ENCODE measurements at regions not wholly inside any gene's neighbourhood (a gene's known extent, or its start where the extent isn't known, plus 50 kb on each side); places are given as distances from the start of the nearest gene placed in this dataset.

- CTCF ChIA-PET (ENCODE audit: low intra/inter-chr PET ratio, low total read pairs): no interaction called here
- Histone ChIP-seq H3K4me1 (ENCODE audit: insufficient read depth, low read length) (peaks cover 46% of the 10 kb centered on the region), H3K27ac (ENCODE audit: extremely low read length, insufficient read depth, low read length) (no peak overlapping the region), H4K20me1 (ENCODE audit: insufficient read depth, low read length) (no peaks in the 10 kb centered on the region; the same call in 1 of the 2 replicates), H3K4me2 (ENCODE audit: low read depth, low read length) (no peak overlapping the region), H3K79me2 (ENCODE audit: insufficient read depth, low read length) (no peaks in the 10 kb centered on the region), H3K4me3 (replicated peaks in 1 of 3; ENCODE audit: insufficient read depth in 1 of 3, low read depth in 2 of 3, low read length in 3 of 3) (no peak overlapping the region), H3K9me3 (ENCODE audit: low read length) (no peaks in the 10 kb centered on the region), H3K27me3 (ENCODE audit: control insufficient read depth in 1 of 2, insufficient read depth in 2 of 2, low read length in 2 of 2) (no peaks in the 10 kb centered on the region; a peak in 1 of 5 replicates), H2AFZ (ENCODE audit: low read length) (no peak overlapping the region), H3K36me3 (replicated peaks in 1 of 2; ENCODE audit: control insufficient read depth in 1 of 2, insufficient read depth in 2 of 2, low read length in 2 of 2) (no peaks in the 10 kb centered on the region), H3K9ac (ENCODE audit: insufficient read depth, low read depth, low read length) (no peak overlapping the region)
- WGBS (ENCODE audit: low lambda C conversion rate): 79% methylated on average over 5 of the region's 6 CpGs
- FAIRE-seq (no peak), ATAC-seq (no peak), DNase-seq (ENCODE audit: low spot score) (no peak)
- intact Hi-C loops (cut with micrococcal nuclease; ENCODE audit: unreplicated experiment) (no loop called here), in situ Hi-C loops (cut with HindIII; ENCODE audit: extremely low pct_ligation_motif_present, low pct_unique_long_range_greater_than_20kb) (no loop called here)
- no TSS peak for BruUV-seq (replicated peaks)
- TF ChIP-seq ZBTB34 (CRISPR knock-in tag; IDR thresholded peaks at IDR 0.05): no peak
- 0 out of 2 replicates have a peak, but pooled peaks have one; percentile 1 for TF ChIP-seq HNRNPL (IDR thresholded peaks at IDR 0.05; ENCODE audit: low read depth, low read length)
- POLR2A ChIA-PET: no interaction called here
Observed at GRCh38 chr16:85301231-85301630, 189.0 kb upstream of the CIBAR2 start.

- Histone ChIP-seq H3K9ac (ENCODE audit: insufficient read depth, low read depth, low read length) (no peak overlapping the region), H4K20me1 (ENCODE audit: insufficient read depth, low read length) (no peaks in the 10 kb centered on the region), H2AFZ (ENCODE audit: low read length) (no peak overlapping the region), H3K79me2 (ENCODE audit: insufficient read depth, low read length) (no peaks in the 10 kb centered on the region), H3K4me2 (ENCODE audit: low read depth, low read length) (no peak overlapping the region), H3K36me3 (replicated peaks in 1 of 2; ENCODE audit: control insufficient read depth in 1 of 2, insufficient read depth in 2 of 2, low read length in 2 of 2) (no peaks in the 10 kb centered on the region), H3K27ac (ENCODE audit: extremely low read length, insufficient read depth, low read length) (no peak overlapping the region), H3K27me3 (ENCODE audit: control insufficient read depth in 1 of 2, insufficient read depth in 2 of 2, low read length in 2 of 2) (no peaks in the 10 kb centered on the region; a peak in 1 of 5 replicates), H3K4me1 (ENCODE audit: insufficient read depth, low read length) (peaks cover 48% of the 10 kb centered on the region), H3K9me3 (ENCODE audit: low read length) (no peaks in the 10 kb centered on the region), H3K4me3 (replicated peaks in 1 of 3; ENCODE audit: insufficient read depth in 1 of 3, low read depth in 2 of 3, low read length in 3 of 3) (no peak overlapping the region)
- WGBS (ENCODE audit: low lambda C conversion rate): 65% methylated on average over 24 of the region's 24 CpGs
- intact Hi-C loops (cut with micrococcal nuclease; ENCODE audit: unreplicated experiment) (no loop called here), in situ Hi-C loops (cut with HindIII; ENCODE audit: extremely low pct_ligation_motif_present, low pct_unique_long_range_greater_than_20kb) (no loop called here)
- ChIA-PET POLR2A (interaction anchor here (1.1 kb wide), 1 partner anchor 10 kb away, joined by 3 read pairs; no protein-coding TSS in a partner anchor), CTCF (ENCODE audit: low intra/inter-chr PET ratio, low total read pairs) (interaction anchor here (1.8 to 1.9 kb wide), 2 partner anchors 14 to 27 kb away, joined by 6 to 12 read pairs; no protein-coding TSS in a partner anchor)
- ATAC-seq (no peak), DNase-seq (ENCODE audit: low spot score) (no peak), FAIRE-seq (no peak)
- no TSS peak for BruUV-seq (replicated peaks)
- TF ChIP-seq ZNF280D (CRISPR knock-in tag; IDR thresholded peaks at IDR 0.05): no peak
- TF ChIP-seq EEA1 (CRISPR knock-in tag; IDR thresholded peaks at IDR 0.05; ENCODE audit: borderline replicate concordance): no peak
- TF ChIP-seq MEIS1 (CRISPR knock-in tag; IDR thresholded peaks at IDR 0.05; ENCODE audit: borderline replicate concordance): no peak
- no peak for TF ChIP-seq SAFB2 (CRISPR knock-in tag; IDR thresholded peaks at IDR 0.05; ENCODE audit: borderline replicate concordance, low read depth)
- TF ChIP-seq ZBED4 (CRISPR knock-in tag; IDR thresholded peaks at IDR 0.05; ENCODE audit: borderline replicate concordance): no peak
- no peak for TF ChIP-seq KLF6 (CRISPR knock-in tag; IDR thresholded peaks at IDR 0.05)
Observed at GRCh38 chr16:85302018-85302847, 190.0 kb upstream of the CIBAR2 start.
